ENCODE measurements at regions not wholly inside any gene's neighbourhood (a gene's known extent, or its start where the extent isn't known, plus 50 kb on each side); places are given as distances from the start of the nearest gene placed in this dataset.

DNA sequence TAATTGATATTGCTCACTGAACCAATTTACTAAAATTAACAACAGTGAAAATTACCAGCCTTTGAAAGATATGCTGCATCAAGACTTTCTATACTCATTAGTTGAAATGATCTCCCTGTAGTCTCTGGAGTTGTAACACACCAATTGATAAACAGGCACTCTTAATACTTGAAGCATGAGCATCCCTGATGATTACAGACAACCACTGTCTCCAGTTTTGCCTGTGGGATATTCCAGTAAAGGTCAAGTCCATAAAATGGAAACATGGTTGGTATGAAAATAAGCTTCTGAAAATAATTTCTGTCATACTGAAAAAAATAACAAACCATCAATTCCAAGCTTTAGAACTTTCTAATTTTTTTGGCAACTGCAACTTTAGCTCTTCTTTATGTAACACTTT lies 405.8 kb downstream of the SPRY2 start:
- TF ChIP-seq POLR2A (IDR thresholded peaks at IDR 0.05) (no peak), POLR2AphosphoS5 (IDR thresholded peaks at IDR 0.05) (no peak)
- TF ChIP-seq, protein P1, sequence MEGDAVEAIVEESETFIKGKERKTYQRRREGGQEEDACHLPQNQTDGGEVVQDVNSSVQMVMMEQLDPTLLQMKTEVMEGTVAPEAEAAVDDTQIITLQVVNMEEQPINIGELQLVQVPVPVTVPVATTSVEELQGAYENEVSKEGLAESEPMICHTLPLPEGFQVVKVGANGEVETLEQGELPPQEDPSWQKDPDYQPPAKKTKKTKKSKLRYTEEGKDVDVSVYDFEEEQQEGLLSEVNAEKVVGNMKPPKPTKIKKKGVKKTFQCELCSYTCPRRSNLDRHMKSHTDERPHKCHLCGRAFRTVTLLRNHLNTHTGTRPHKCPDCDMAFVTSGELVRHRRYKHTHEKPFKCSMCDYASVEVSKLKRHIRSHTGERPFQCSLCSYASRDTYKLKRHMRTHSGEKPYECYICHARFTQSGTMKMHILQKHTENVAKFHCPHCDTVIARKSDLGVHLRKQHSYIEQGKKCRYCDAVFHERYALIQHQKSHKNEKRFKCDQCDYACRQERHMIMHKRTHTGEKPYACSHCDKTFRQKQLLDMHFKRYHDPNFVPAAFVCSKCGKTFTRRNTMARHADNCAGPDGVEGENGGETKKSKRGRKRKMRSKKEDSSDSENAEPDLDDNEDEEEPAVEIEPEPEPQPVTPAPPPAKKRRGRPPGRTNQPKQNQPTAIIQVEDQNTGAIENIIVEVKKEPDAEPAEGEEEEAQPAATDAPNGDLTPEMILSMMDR (IDR thresholded peaks at IDR 0.05) = no peak

Data from gastroesophageal sphincter (tissue), 3 donors.